ENCODE measurements at regions not wholly inside any gene's neighbourhood (a gene's known extent, or its start where the extent isn't known, plus 50 kb on each side); places are given as distances from the start of the nearest gene placed in this dataset.

DNA sequence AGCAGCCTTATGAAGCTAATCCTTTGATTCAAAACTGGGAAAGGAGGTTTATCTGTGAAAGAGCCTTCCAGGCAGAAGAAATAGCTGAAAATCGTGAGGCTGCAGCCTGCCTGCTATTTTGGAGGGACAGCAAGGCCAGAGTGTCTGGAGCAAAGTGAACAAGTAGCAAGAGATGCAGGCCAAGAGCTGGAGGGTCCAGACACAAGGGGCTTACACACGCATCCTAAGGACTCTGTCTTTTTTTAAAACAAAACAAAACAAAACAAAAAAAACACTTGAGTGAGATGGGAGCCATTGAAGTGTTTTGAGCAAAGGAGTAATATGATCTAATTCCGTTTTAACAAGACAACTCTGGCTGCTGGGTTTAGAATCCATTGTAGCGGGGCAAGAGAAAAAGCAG, 76.4 kb upstream of the BCAT1 start:
- FAIRE-seq (no peak), DNase-seq (ENCODE audit: insufficient read length, low spot score) (no peak)
- TF ChIP-seq POLR2A (IDR thresholded peaks at IDR 0.05; ENCODE audit: low read depth, low read length), result no peak

DNA sequence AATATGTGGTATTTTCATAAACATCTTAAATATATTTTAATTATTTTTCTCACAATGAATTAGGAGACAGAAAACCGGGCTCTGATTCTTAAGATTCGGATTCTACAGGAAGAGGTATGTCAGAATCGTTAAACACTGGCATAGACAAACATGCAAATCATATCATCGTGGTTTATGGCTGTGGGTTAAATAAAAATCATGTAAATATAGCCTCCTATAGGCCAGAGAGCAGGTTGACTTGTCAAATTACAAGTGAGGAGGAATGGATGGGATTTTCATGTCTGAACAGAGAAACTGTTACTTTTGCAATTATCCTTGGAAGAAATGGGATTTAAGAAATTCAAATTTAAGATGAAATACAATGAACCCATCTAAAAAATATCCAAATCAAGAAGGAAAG, 74.9 kb upstream of the BCAT1 start:
- no peak for TF ChIP-seq POLR2A (IDR thresholded peaks at IDR 0.05; ENCODE audit: low read depth, low read length)
- DNase-seq (ENCODE audit: insufficient read length, low spot score) (no peak), FAIRE-seq (no peak)

DNA sequence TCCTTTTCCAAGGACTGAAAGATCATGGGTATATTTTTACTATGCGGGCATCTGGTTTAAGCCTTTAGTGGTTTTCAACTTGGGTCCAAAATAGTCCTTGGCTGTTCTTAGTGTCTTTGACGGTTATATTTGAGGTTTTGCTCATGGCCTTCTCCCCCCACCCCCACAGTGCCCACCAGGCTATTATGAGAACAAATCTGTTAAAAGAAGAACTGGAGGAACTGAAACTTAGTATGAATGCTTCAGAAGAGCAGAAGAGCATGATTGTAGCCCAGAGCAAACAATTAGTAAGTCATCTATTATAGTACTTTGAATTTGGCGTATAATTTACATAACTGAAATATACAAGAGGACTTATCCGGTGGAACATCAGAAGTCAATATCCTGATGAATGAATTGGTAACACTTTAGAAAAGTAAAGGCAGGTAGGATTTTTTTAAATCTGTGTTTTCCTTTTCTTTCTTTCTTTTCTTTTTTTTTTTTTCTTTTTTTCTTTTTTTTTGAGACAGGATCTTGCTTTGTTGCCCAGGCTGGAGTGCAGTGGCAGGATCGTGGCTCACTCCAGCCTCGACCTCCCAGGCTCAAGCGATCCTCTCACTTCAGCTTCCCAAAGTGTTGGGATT, 71.8 kb upstream of the BCAT1 start:
- DNase-seq (ENCODE audit: insufficient read length, low spot score), result no peak
- TF ChIP-seq POLR2A (IDR thresholded peaks at IDR 0.05; ENCODE audit: low read depth, low read length), result no peak
- no peak for FAIRE-seq

DNA sequence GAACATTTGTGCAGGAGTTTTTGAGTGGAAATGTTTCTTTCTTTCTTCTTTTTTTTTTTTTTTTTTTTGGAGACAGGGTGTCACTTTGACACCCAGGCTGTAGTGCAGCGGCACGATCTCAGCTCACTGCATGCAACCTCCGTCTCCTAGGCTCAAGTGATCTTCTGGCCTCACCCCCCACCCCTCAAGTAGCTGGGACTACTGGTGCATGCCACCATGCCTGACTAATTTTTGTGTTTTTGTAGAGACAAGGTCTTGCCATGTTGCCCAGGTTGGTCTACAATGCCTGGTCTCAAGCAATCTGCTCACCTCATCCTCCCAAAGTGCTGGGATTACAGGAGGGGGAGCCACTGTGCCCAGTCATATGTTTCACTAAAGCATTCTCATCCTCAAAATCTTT, 69.2 kb upstream of the BCAT1 start:
- TF ChIP-seq POLR2A (IDR thresholded peaks at IDR 0.05; ENCODE audit: low read depth, low read length), result no peak
- FAIRE-seq (no peak), DNase-seq (ENCODE audit: insufficient read length, low spot score) (no peak)

DNA sequence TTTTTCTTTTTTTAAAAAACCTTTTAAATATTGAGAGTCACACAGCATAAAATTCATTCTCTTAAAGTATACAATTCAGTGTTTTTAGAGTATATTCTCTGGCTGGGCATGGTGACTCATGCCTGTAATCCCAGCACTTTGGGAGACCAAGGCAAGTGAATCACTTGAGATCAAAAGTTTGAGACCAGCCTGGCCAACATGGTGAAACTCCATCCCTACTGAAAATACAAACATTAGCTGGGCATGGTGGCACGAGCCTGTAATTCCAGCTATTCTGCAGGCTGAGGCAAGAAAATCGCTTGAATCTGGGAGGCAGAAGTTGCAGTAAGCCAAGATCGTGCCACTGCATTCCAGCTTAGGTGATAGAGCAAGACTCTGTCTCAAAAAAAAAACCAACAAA, 68.4 kb upstream of the BCAT1 start:
- no peak for DNase-seq (ENCODE audit: insufficient read length, low spot score)
- no peak for TF ChIP-seq POLR2A (IDR thresholded peaks at IDR 0.05; ENCODE audit: low read depth, low read length)
- no peak for FAIRE-seq

DNA sequence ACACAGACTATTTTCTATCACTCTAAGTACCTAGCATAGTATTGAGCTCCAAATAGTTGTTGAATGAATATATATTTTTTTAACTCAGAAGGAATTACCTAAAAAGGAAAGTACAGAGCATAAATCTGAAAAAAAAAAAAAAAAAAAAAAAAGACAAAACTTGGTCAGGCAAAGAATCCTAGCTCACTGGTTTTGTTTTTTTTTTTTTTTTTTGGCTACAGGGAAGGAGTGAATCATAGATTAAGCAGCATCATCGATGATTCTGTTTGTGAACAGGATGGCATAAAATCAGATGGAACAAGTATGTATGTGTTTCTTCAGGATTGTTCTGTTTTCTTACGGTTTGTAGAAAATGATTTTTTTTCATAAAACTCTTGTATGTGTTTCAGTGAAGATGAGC, 66.1 kb upstream of the BCAT1 start:
- FAIRE-seq, result no peak
- DNase-seq (ENCODE audit: insufficient read length, low spot score), result no peak
- no peak for TF ChIP-seq POLR2A (IDR thresholded peaks at IDR 0.05; ENCODE audit: low read depth, low read length)

DNA sequence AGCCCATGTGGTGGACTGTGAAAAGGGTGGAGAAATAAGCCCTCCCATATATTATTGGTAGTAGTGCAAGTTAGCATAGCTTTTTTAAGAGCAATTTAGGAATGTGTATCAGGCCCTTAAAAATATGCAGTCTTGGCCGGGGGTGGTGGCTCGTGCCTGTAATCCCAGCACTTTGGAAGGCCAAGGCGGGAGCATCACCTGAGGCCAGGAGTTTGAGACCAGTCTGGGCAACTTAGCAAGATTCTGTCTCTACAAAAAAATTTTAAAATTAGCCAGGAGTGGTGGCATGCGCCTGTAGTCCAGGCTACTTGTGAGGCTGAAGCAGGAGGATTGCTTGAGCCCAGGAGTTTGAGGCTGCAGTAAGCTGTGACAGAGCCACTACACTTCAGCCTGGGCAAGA, 64.2 kb upstream of the BCAT1 start:
- TF ChIP-seq POLR2A (IDR thresholded peaks at IDR 0.05; ENCODE audit: low read depth, low read length), result no peak
- no peak for FAIRE-seq

DNA sequence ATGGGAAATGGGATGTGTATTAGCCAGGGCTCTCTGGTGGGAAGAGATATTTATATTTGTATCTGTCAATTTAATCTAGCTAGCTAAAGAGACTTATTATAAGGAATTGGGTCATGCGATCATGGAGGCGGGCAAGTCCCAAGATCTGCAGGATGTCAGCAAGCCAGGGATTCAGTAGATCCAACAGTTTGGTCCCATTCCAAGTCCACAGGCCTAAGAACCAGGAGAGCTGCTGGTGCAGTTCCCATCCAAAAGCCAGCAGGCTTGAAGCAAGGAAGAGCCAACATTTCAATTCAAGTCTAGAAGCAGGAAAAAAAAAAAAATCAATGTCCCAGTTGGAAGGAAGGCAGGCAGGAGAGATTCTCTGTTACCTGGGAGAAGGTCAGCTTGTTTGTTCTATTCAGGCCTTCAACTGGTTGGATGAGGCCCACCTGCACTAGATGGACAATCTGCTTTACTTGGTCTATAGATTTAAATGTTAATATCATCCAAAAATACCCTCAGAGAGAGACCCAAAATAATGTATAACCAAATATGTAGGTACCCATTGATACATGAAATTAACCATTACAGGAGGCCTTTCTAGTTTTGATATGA, 60.7 kb upstream of the BCAT1 start:
- DNase-seq (ENCODE audit: insufficient read length, low spot score), result no peak
- no peak for TF ChIP-seq POLR2A (IDR thresholded peaks at IDR 0.05; ENCODE audit: low read depth, low read length)
- FAIRE-seq, result no peak

More for the DNA sequence above, 64.2 kb upstream of the BCAT1 start:
- DNase-seq (ENCODE audit: insufficient read length, low spot score), result no peak

DNA sequence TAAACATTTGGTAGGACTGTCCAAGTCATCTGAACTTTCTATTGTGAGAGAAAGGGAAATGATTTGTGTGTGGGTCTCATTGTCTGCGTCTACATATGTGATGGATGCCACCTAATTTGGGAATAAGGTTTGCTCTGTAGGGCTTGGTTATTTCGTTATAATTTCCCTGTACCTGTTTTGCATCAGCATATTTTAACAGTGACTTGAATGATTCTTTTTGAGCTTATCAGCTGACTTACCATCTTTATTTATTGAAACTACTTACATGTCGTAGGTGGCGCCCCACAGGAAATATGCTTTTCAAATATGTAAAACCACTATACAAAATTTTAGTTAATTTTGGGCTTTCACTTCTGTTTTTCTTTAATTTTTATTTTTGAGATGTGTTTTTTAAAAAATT, 56.5 kb upstream of the BCAT1 start:
- no peak for TF ChIP-seq POLR2A (IDR thresholded peaks at IDR 0.05; ENCODE audit: low read depth, low read length)
- DNase-seq (ENCODE audit: insufficient read length, low spot score) (no peak), FAIRE-seq (no peak)

DNA sequence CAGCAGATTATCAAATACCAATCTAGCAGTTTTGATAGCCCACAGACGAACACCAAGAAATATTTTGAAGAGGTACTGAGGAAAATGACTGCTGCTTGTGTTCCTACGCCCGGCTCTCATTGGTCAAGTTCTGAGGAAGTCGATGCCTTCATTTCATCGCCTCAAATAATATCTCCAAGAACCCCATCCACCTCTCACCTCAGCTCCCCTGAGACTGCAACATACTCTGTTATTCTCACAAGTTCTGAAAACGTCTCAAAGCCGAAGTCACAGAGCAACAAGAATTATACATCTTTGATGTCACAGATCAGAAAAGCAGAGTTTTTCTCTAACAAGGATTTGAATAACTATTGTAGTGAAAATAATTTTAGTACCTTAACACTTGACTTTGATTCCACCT, 55.5 kb upstream of the BCAT1 start:
- FAIRE-seq (no peak), DNase-seq (ENCODE audit: insufficient read length, low spot score) (no peak)
- TF ChIP-seq POLR2A (IDR thresholded peaks at IDR 0.05; ENCODE audit: low read depth, low read length), result no peak

DNA sequence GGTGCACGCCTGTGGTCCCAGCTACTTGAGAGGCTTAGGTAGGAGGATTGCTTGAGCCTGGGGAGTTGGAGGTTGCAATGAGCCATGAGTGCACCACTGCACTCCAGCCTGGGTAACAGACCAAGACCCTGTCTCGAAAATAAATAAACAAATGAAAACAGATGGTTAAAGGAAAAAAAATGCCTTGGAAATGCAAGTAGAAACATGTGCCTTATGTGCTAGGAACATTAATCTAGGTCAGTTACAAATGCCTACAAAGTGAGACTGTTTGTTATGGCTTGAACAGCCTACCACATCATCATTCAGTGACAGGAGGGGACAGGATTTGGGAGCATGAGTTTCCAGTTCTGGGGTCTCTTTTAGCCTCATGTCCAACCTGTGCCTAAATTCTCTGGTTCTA, 52.4 kb upstream of the BCAT1 start:
- no peak for DNase-seq (ENCODE audit: insufficient read length, low spot score)

More for the DNA sequence above, 52.4 kb upstream of the BCAT1 start:
- TF ChIP-seq POLR2A (IDR thresholded peaks at IDR 0.05; ENCODE audit: low read depth, low read length), result no peak
- FAIRE-seq, result no peak

Data from H54 (cell line).